GM18498 (cell line): ENCODE measurements at regions not wholly inside any gene's neighbourhood (a gene's known extent, or its start where the extent isn't known, plus 50 kb on each side); places are given as distances from the start of the nearest gene placed in this dataset.

Experiments used
- ATAC-seq: cut with Tn5 transposase; IDR thresholded peaks from one replicate; pipeline ENCODE4 v1.9.1; 2021; ENCODE audit warnings: mild to moderate bottlenecking, moderate library complexity; ENCODE audit not compliant: unreplicated experiment

DNA sequence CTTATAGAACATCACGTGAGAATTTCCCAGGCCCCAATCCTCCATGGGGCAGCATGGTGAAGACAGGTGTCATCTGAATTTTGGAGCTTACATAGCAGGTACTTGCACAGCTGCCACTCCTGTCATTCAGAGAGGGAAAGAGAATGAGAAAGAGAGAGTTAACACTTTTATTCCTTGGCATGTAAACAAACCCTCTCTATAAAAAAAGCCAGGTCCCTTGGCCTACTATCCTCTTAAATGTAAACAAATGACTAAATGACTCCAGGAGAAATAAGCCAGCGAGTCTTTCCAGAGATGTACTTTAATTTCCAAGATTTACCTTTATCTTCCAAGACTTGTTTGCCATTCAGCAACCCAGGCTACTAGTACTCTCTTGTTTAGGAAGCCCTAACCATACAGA, 195.3 kb upstream of the HTR2A start:
- no peak for ATAC-seq

DNA sequence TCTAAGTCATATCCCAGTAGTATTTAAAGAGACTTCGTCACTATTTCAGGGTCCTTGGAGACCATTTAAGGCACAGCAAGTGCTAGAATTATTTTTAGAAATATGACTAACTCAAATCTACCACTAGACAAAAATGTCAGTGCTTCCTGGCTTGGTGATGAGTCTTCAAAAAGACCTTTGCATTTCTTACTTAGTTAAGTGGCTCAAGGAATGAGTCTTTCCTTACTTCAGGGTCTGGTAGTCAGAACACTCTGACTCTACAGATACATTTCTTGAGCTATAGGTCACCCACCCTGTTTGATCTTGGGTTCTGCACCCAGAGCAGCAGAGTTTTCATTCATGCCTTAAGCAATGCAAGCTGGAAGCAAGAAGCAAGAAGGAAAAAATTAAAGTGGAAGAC, 191.0 kb upstream of the HTR2A start:
- ATAC-seq, result no peak

DNA sequence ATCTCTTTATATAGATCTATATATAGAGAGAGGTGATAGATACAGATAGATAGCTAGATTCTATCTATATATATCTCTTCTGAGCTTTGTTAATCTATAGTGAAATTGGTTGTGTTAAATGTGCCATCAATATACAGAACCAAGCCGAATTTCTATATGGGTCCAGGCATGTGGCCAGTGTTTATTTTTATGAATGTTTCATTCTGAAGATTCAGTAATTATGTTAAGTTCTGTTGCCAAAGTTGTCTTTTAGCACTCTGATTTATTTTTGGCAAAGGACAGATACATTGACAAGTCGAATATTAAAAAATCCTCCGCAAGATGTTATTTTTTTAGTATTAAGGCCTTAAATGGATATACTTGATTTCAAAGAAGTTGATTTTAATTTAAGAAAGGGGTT, 190.4 kb upstream of the HTR2A start:
- ATAC-seq, result no peak

DNA sequence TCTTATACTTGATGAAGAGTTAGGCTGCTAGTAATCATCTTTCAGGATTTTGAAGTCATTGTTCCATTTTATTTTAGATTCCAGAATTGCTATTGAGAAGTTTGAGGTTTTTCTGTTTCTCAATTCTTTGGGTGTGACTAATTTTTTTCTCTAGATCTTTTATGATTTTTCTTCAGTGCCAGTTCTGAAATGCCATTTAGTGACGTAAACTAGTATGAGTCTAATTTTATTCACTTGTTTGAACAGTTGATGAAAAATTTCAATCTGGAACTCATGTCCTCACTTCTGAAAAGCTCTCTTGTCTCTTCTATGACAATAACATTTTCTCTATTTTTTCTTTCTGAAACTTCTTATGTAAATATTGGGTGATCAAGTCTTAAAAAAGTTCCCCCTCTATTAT, 188.5 kb upstream of the HTR2A start:
- ATAC-seq, result no peak

DNA sequence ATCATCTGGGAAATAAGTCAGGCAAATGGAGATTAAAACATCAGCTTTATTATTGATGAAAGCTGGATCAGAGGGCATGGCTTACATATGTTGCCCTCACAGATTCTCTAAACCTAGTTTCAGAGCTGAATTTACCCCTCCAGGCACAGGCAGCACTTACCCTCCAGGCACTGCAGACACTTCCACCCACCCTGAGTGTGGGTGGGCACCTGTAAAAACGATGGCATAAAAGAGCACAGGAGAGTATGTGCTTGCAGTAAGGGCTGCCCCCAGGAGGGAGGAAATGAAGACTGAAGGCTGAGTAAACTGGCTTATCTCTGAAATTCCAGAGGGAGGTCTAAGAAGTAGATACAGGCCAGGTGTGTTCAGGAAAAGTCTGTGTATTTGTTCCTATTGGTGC, 185.0 kb upstream of the HTR2A start:
- no peak for ATAC-seq

DNA sequence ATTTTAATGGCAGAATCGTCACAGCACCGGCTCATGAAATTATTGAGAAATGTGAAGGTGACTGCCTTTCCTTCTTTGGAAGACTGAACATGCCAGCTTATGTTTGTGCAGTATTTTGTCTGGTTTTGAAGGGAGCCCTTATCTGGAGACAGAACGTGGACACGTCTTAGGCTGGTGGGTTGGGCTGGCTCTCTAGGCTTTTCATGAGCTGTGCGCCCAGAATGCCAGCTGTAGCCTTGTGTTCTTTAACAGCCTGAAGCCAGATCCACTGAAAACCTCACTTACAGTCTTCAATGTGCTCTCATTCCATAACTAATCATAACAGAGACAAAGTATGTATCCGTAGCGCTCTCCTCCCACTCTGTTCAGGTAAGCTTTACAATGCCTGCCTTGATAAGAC, 184.4 kb upstream of the HTR2A start:
- no peak for ATAC-seq

DNA sequence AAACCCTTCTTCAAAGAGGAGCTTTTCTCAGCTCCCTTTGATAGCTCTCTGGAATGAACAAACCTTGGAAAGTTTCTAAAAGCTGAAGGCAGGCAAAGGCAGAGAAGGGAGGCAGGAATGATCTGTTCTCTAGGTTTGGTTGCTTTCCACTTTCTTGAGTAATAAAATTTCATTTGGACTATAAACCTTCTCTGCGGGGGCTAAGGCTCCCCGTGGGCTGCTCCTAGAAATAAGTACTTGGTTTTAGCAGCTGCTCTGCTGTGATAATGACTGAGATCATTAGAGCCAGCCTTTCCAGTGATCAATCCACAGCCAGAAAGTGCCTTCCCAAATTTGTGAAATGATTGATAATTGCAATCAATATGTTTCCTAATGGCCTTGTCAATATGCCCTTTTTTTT, 183.8 kb upstream of the HTR2A start:
- no peak for ATAC-seq

DNA sequence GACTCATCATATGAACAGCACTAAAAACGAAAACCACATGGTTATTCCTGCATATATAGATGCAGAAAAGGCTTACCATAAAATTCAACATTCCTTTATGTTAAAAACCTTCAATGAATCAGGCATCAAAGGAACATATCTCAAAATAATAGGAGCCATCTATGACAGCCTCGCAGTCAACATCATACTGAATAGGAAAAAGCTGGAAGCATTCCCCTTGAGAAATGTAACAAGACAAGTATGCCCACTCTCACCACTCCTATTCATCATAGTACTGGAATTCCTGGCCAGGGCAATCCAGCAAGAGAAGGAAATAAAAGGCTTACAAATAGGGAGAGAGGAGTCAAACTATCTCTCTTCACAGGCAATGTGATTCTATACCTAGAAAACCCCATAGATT, 179.6 kb upstream of the HTR2A start:
- ATAC-seq, result no peak

DNA sequence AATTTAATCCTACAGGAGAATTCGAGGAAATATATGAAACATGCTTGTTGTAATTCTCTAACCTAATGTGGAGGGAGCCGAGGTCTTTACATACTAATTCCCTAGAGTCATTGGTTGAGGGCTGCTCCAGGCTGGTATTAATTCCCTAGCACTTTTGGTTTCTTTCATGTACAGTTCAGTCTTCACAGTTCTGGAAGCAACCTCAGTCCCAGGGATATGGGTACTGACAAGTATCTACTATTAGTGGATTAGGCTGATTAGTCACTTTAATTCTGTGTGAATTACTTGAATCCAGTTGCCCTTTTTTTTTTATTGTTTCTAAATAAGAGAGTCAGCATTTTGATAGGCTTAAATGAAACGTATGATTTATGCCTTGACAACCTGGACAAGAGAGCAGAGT, 172.3 kb upstream of the HTR2A start:
- no peak for ATAC-seq

DNA sequence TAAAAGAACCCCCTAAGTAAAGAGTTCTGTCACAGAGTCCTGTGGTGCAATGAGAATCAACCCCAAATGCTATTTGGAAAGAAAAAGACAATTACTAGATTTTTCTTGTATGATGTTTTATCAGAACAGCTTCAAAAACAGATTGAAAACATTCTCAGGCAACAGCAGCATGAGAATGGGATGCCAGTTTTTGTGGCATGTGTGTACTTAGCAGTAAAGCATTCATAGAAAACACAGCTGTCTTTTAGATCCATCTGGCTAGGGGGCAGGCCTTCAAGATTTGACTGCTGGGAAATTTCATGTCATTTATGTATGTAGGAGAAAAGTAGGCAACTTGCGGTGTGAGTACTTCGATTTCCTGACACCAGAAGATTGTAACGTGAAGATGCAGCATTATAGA, 170.5 kb upstream of the HTR2A start:
- no peak for ATAC-seq

DNA sequence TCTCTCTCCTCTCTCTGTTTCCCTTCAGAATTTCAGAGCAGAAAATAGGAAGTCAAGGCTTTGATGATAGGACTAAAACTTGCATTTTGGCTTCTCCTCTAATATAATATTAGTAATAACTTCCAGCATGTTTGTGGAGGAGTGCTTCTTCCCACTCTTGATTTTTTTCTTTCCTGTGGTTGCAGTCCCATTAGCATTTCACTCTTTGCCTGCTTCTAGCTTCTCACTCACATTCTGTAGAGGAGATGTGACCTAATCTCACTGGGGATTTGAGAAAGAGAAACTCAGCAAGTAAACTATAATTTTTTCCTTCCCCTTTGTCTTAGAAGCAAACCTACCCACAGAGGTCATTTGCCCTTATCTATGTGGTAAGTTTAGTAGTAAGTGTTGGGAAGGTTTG, 169.4 kb upstream of the HTR2A start:
- ATAC-seq, result no peak

DNA sequence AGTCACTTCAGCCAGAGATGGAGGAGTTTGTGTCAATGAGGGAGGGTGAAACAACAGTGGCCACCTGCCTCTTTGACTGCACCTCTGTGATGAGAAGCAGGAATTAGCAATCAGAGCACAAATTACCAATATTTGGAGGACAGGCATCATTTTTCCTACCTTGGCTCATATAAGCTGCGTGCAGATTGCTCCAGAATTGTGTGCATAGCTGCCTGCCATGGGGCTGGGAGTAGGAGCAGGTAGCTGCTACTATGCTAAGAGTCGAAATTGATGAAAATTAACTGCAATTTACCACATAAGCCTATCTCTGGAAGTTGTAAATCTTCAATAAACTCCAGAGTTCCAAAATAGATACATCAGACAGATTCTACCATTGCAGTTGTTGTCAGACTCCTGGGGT, 167.5 kb upstream of the HTR2A start:
- no peak for ATAC-seq

DNA sequence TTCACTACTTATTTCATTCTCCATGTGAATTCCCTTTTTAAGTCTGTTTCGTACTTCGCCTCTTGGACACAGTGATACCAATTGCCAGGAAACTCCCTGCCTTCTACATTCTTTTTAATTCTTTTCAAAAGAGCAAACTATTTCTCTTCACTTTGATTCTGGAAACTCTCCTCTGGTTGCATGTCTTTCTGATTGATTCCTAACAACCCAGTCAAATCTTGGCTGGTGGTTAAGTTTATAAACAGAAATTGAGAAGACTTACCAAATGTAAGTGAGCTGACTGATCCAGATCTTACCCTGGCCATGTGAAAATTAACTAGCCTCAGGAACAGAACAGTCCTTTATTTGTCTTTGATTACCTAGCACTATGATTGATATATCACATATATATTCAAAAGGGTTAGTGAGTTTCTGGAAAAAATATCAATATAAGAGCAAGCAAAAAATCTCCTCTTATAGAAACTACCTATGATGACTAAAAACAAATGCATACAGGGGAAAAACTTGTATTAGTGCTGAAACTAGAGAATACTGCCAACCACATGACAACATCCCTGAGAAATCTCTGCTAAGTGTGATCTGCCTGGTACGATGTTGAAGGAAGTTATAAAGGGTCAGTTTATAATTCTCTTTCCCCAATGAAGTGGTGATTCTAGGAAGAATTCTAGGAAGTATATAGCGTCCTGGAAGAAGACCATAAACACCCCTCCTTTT, 152.6 kb upstream of the HTR2A start:
- no peak for ATAC-seq

DNA sequence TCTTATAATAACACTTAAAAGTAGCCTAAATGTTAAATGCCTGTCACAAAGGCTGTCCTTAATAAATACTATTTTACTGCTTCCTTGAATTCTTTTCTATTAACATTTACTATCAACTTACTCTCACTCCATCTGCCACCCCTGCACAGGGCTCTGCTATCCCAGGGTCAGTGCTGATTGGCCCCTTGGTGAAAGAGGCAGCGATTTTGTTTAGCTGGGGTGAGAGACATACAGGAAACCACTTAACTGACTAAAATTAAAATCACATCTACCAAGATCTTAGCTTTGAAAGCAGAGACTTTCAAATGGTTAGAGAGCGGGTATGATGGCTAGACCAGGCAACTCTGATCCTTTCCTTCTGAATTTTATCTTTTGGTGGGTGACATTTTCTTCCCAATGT, 149.9 kb upstream of the HTR2A start:
- peak; percentile 87 for ATAC-seq

DNA sequence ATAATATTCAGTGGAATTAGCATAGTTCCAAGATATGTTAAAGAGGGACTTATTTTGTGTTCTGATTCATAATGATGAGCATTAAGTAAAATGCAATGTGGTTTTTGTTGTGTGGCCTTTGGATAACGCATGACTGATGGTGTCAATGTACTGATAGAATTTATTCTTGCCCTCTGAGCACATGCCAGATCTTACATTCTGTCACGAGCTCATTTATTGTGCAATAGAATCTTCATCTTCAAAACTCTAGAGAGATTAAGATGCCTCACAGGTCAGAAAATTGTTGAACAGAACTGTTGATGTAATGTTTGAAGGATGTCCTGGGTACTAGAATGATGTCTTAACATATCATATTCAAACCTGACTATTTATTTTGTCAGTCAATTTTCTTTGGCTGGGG, 148.0 kb upstream of the HTR2A start:
- ATAC-seq, result no peak

DNA sequence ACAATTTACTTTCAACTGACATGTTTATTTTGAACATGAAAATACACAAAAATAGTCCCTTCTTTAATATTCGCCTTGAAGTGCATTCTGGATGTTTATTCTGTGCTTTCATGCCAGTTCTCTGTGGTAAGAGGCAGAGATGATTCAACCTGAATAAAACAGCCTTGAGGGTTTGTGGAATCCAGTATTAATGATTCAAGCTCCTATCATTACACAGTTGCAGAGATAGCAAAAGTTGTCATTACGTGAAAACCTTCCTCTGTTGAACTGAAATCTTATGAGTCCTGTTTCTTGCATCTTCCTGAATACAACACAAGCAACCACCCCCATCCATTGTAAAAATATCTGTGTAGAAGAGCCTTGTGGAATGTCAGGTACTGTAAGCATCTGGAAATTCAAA, 142.3 kb upstream of the HTR2A start:
- ATAC-seq, result no peak

DNA sequence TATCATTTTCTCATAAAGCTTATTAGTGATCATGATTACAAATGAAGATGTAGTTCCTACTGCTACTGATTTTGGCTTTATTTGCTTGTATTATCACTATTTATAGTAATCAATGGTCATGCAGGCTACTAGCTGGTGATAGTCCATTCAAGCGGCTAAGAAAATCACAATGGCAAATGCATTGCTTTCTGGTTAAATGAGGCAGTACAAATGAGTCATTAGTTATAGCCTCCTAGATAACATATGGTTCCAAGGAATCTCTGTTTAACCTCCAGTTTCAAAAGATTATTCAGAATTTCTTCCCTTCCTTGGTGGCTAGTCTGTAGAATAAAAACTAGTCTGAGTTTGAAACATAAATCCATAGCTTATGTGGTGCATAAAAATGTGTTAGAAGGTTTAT, 141.3 kb upstream of the HTR2A start:
- no peak for ATAC-seq

DNA sequence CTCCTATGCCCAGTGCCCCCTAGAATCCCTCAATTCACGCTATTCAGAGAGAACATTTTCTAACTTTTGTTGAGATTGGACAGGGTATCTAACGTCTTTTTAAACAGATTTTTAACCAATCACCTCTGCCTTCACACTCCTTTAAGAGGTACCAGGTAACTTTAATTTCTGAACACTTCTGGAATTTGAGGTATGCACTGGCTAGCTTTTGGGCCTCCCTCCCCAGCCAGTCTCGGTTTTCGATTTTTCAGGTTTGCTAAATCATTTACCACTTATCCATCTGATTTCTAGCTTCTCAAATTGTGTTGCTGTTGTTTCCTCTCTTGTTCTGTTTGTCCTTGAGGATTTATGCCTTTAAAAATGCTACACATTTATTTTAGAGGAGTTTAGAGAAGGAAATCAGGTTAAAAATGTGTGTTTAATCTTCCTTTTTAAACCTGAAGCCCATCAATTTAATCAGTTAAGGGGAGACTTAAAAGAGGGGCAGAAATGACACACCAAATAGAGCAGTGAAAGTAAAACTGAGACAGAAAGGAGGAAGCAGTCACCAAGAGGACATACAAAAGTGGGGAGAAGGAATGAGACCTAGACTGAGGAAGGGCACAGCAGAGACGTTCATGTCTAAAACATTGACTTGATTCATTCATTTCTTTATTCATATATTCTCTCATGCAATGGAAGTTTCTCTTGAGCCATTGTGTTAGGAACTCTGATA, 139.6 kb upstream of the HTR2A start:
- ATAC-seq, result peak; percentile 100

DNA sequence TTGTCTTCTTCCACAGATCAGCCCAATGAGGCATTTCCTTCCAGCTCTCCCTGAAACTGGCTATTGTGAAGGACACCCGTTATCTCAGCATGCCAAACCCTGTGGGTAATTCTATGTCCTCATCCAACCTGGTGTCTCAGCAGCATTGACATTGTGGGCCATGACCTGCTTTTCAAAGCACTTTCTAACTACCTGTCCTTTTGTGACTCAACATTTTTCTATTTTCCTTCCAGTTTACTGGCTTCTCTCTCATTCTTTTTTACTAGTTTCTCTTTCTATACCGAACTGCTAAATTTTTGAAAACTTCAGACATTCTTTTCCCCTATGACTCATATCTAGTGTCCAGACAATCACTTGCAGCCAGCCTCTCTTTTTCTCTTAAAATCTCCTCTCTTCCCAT, 136.4 kb upstream of the HTR2A start:
- no peak for ATAC-seq

DNA sequence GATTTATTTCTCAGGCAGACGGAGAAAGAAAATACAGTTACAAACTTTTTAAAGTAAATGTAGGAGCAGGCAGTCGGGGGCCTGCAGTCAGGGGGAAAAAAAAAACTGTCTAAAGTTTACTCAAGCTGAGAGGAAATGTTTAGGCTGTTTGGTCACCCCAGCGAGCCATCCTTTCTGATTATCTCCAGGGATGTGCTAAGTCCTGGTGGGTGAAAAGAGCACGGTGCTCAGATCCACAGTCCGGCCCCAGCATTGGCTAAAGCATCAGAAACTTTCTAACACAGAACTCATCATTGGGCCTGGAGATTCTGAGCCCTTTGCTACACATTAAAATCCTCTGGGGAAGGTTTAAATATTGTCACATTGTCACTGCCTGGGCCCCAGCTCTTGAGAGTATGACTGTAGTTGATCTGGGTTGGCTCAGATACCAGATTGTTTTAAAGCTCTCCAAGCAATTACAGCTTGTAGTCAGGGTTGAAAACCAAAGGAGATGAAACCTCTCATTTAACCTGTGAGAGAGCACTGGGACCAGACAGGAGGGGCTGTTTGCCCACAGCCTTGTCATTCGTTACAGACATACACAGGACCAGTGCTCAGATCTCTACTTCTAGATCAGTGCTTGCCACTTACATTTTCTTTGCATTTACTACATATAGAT, 131.1 kb upstream of the HTR2A start:
- no peak for ATAC-seq

DNA sequence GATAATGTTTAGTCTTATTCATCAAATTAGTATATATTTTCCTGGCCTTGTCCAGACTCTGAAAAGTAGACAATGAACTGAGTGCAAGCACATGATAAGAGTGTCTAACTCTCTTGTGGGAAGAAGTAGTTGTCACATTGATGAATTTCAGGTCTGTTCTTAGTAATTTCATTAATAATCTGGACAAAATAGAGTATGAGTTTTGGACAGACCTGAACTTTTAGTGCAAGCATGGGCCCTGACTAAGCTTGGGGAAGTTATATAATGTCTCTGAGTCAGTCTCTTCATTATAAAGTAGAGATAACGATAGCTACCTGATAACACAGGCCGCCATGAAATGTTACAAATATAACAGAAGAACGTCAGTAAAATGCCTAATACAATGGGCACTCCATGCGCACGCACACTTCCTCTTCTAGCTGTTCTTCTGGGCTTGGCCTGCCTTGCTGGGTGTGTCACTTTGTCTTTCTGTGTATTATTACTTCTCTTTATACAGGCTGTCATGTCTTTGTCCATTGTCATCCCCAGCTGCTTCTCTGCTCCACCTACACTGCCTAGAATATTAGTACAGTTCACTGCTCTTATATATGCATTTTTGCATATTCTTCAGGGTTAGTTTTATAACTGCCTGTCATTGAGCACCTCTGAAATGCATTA, 129.1 kb upstream of the HTR2A start:
- ATAC-seq, result no peak

DNA sequence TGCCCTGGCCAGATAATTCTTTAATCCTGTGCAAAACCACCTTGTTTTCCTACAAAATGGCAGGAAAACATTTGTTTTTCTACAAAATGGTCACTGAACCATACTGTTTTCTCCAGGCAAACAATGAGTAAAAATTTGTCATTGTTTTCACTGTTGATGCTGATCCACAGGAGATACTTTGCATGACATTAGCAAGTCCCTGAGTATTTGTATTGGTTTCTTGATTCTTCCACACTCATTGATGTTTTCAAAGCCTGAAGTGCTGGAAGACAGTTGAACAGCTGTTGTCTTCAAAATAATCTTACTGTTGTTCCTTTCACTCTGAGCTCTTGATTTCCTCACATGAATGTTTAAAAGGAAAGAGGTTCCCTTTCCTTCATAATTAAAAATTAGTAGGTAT, 123.1 kb upstream of the HTR2A start:
- no peak for ATAC-seq
